SK-N-SH (cell line): ENCODE measurements at regions not wholly inside any gene's neighbourhood (a gene's known extent, or its start where the extent isn't known, plus 50 kb on each side); places are given as distances from the start of the nearest gene placed in this dataset.

Experiments used
- CTCF ChIA-PET: fragments of 300-600, 350-600 bp; formaldehyde crosslinking; extraction: SDS; loops from one replicate; lab custom pipeline; 2021; lab: Yijun Ruan, JAX
- POLR2A ChIA-PET: fragments of 350-600 bp; sonication (Branson Sonifier 250); formaldehyde crosslinking; extraction: SDS; loops from one replicate; lab custom pipeline; 2020; ENCODE audit warnings: antibody characterized with exemption, inconsistent platforms; lab: Yijun Ruan, JAX
- DNase-seq: peaks from one replicate; pipeline ENCODE4 v3.0.0; 2012
- H2AFZ ChIP-seq: fragments of 200-600 bp; sonication (generic); 2 replicates; pipeline ENCODE4 v1.8.1; 2016; ENCODE audit warnings: antibody characterized with exemption, mild to moderate bottlenecking, low read depth
- H3F3A ChIP-seq: fragments of 200-600 bp; sonication (generic); replicated peaks from 2 replicates; pipeline ENCODE3; 2016; ENCODE audit warnings: antibody characterized with exemption, mild to moderate bottlenecking; ENCODE audit not compliant: insufficient read depth
- H3K27ac ChIP-seq, 2 experiments: fragments of 200-500 bp in 1 of 2; fragments of 200-600 bp in 1 of 2; sonication (Bioruptor generic) in 1 of 2; sonication (generic), shearing (Covaris generic) in 1 of 2; 2 replicates each; pipeline versions ENCODE4 v1.5.1 to v1.6.1; 2014 to 2016; ENCODE audit warnings: low read depth in 2 of 2, inconsistent platforms in 1 of 2, low read length in 1 of 2, mild to moderate bottlenecking in 1 of 2, mixed read lengths in 1 of 2
- H3K27me3 ChIP-seq: fragments of 200-600 bp; sonication (generic), shearing (Covaris generic); 2 replicates; pipeline ENCODE4 v1.6.1; 2016; ENCODE audit warnings: mixed run types; ENCODE audit not compliant: insufficient read depth
- H3K36me3 ChIP-seq, 2 experiments: fragments of 200-500 bp in 1 of 2; fragments of 200-600 bp in 1 of 2; sonication (Bioruptor generic) in 1 of 2; sonication (generic) in 1 of 2; replicated peaks in 1 of 2; 2 replicates each; pipeline versions ENCODE3 to v1.5.1; 2014 to 2016; ENCODE audit warnings: low read length in 1 of 2, mild to moderate bottlenecking in 1 of 2; ENCODE audit not compliant: insufficient read depth in 2 of 2, control insufficient read depth in 1 of 2
- H3K4me1 ChIP-seq, 2 experiments: fragments of 200-500 bp in 1 of 2; fragments of 200-600 bp in 1 of 2; sonication (Bioruptor generic) in 1 of 2; sonication (generic), shearing (Covaris generic) in 1 of 2; 2 replicates each; pipeline versions ENCODE4 v1.5.1 to v1.6.1; 2014 to 2016; ENCODE audit warnings: low read depth in 1 of 2, low read length in 1 of 2, mixed run types in 1 of 2; ENCODE audit not compliant: insufficient read depth in 2 of 2, control insufficient read depth in 1 of 2
- H3K4me2 ChIP-seq: fragments of 200-600 bp; sonication (generic), shearing (Covaris generic); 2 replicates; pipeline ENCODE4 v1.6.1; 2017; ENCODE audit warnings: mixed run types
- H3K4me3 ChIP-seq, 2 experiments: fragments of 200-500 bp in 1 of 2; fragments of 200-600 bp in 1 of 2; sonication (Bioruptor generic) in 1 of 2; sonication (generic), shearing (Covaris generic) in 1 of 2; 2 replicates each; pipeline versions ENCODE4 v1.5.1 to v1.8.1; 2014 to 2016; ENCODE audit warnings: low read depth in 2 of 2, inconsistent platforms in 1 of 2, low read length in 1 of 2, mild to moderate bottlenecking in 1 of 2, mixed read lengths in 1 of 2, moderate library complexity in 1 of 2
- H3K79me2 ChIP-seq: fragments of 200-600 bp; sonication (generic); 2 replicates; pipeline ENCODE4 v1.8.1; 2017; ENCODE audit warnings: mild to moderate bottlenecking; ENCODE audit not compliant: insufficient read depth
- H3K9ac ChIP-seq: fragments of 200-600 bp; sonication (generic); 2 replicates; pipeline ENCODE4 v1.6.1; 2017; ENCODE audit warnings: mixed run types
- H3K9me2 ChIP-seq: fragments of 200-600 bp; sonication (generic); 2 replicates; pipeline ENCODE4 v1.6.1; 2017; ENCODE audit warnings: mixed run types
- H3K9me3 ChIP-seq: fragments of 200-600 bp; sonication (generic); 2 replicates; pipeline ENCODE4 v1.6.1; 2017; ENCODE audit warnings: mixed run types, mild to moderate bottlenecking, moderate library complexity
- H4K20me1 ChIP-seq: fragments of 200-600 bp; sonication (generic); 2 replicates; pipeline ENCODE4 v1.6.1; 2017; ENCODE audit warnings: mild to moderate bottlenecking, mixed run types; ENCODE audit not compliant: insufficient read depth
- ELF1 ChIP-seq: IDR thresholded peaks from 2 replicates; pipeline ENCODE4 v1.4.0; 2012
- EZH2phosphoT487 ChIP-seq: fragments of 200-600 bp; sonication (generic); IDR thresholded peaks from 2 replicates; pipeline ENCODE4 v1.6.1; 2017; ENCODE audit warnings: low read depth, mixed run types, mild to moderate bottlenecking, antibody characterized with exemption, moderate library complexity, borderline replicate concordance
- FOSL2 ChIP-seq: IDR thresholded peaks from 2 replicates; pipeline ENCODE4 v1.4.0; 2012; ENCODE audit warnings: low read depth, mild to moderate bottlenecking, moderate library complexity, borderline replicate concordance
- FOXJ3 ChIP-seq: sonication (generic); formaldehyde crosslinking; IDR thresholded peaks from 2 replicates; pipeline ENCODE4 v1.5.1; 2020; ENCODE audit warnings: mild to moderate bottlenecking, missing genetic modification reagents
- FOXM1 ChIP-seq: IDR thresholded peaks from 2 replicates; pipeline ENCODE4 v1.4.0; 2012; ENCODE audit warnings: low read depth, mild to moderate bottlenecking
- IRF3 ChIP-seq: fragments of 150-350 bp; IDR thresholded peaks from 2 replicates; pipeline ENCODE4 v1.6.1; 2016; ENCODE audit warnings: mild to moderate bottlenecking, low read depth, low read length
- REST ChIP-seq: IDR thresholded peaks from 2 replicates; pipeline ENCODE4 v1.6.1; 2012; ENCODE audit warnings: mild to moderate bottlenecking, low read depth, low read length, moderate library complexity
- RFX5 ChIP-seq: IDR thresholded peaks from 2 replicates; pipeline ENCODE4 v1.6.1; 2012; ENCODE audit warnings: mild to moderate bottlenecking, improper control_type of control experiment, low read length
- RXRA ChIP-seq: IDR thresholded peaks from 2 replicates; pipeline ENCODE4 v1.4.0; 2012; ENCODE audit warnings: low read depth, mild to moderate bottlenecking, borderline replicate concordance
- USF2 ChIP-seq: fragments of 150-350 bp; IDR thresholded peaks from 2 replicates; pipeline ENCODE4 v1.6.1; 2017; ENCODE audit warnings: antibody characterized with exemption, low read length, low read depth, borderline replicate concordance
- YY1 ChIP-seq: IDR thresholded peaks from 2 replicates; pipeline ENCODE4 v1.4.0; 2012; ENCODE audit warnings: low read depth, mild to moderate bottlenecking
- WGBS: methylation state at CpG from one replicate; pipeline ENCODE4 v1.1.6; 2017; ENCODE audit warnings: low lambda C conversion rate; 5-methylcytosine and 5-hydroxymethylcytosine counted together

- TF ChIP-seq USF2, result no peak
- TF ChIP-seq, all 33 proteins: peak for 0
Observed at GRCh38 chr2:19250906-19251305, 107.5 kb downstream of the OSR1 start (continued).

GRCh38 chr2:19247186-19247585 lies 111.2 kb downstream of the OSR1 start:
- no peaks in the 10 kb centered on the region for H3K9me3 ChIP-seq
- H3K36me3 ChIP-seq, result no peaks in the 10 kb centered on the region
- peak overlapping the region; percentile 3; the same call in 1 of the 2 replicates for H2AFZ ChIP-seq
- H3K79me2 ChIP-seq, result no peaks in the 10 kb centered on the region
- TF ChIP-seq FOXJ3 (CRISPR knock-in tag), result no peak
- TF ChIP-seq RXRA, result no peak
- no peak for TF ChIP-seq FOSL2
- TF ChIP-seq REST, result no peak
- TF ChIP-seq IRF3, result no peak
- TF ChIP-seq USF2, result no peak
- no peak for TF ChIP-seq ELF1
- no peak for TF ChIP-seq RFX5
- TF ChIP-seq FOXM1, result no peak
- TF ChIP-seq YY1, result no peak
- TF ChIP-seq EZH2phosphoT487, result no peak
- TF ChIP-seq, all 33 proteins: peak for 0
- H4K20me1 ChIP-seq, result no peaks in the 10 kb centered on the region
- CTCF ChIA-PET, result no interaction called here
- H3K4me1 ChIP-seq, result no peaks in the 10 kb centered on the region
- WGBS, result 70% methylated on average over 4 of the region's 4 CpGs
- no peak for DNase-seq
- H3K9me2 ChIP-seq, result no peaks in the 10 kb centered on the region
- POLR2A ChIA-PET, result no interaction called here
- H3K4me2 ChIP-seq, result no peak overlapping the region
- H3K27me3 ChIP-seq, result no peaks in the 10 kb centered on the region
- no peaks in the 10 kb centered on the region for H3F3A ChIP-seq
- no peak overlapping the region for H3K9ac ChIP-seq
- no peak overlapping the region for H3K4me3 ChIP-seq
- H3K27ac ChIP-seq, result no peak overlapping the region
